ENCODE measurements at regions not wholly inside any gene's neighbourhood (a gene's known extent, or its start where the extent isn't known, plus 50 kb on each side); places are given as distances from the start of the nearest gene placed in this dataset.

- TF ChIP-seq CTCF (IDR thresholded peaks at IDR 0.05; ENCODE audit: unreplicated experiment): no peak
- Mint-ChIP-seq H3K36me3 (no peaks in the 10 kb centered on the region), H3K4me1 (peaks cover 26% of the 10 kb centered on the region), H3K9me3 (no peaks in the 10 kb centered on the region), H3K27ac (no peak overlapping the region), H3K27me3 (ENCODE audit: low read depth) (peaks cover 3% of the 10 kb centered on the region), H3K4me3 (no peak overlapping the region)
- DNase-seq (ENCODE audit: low spot score in 2 of 2, unreplicated experiment in 2 of 2): no peak
These were observed 193.4 kb upstream of the HES1 start for GRCh38 chr3:193942516-193943055.

- Mint-ChIP-seq H3K9me3 (no peaks in the 10 kb centered on the region), H3K27me3 (ENCODE audit: low read depth) (peaks cover 3% of the 10 kb centered on the region), H3K36me3 (no peaks in the 10 kb centered on the region), H3K4me3 (no peak overlapping the region), H3K27ac (no peak overlapping the region), H3K4me1 (peaks cover 28% of the 10 kb centered on the region)
- DNase-seq (ENCODE audit: low spot score in 2 of 2, unreplicated experiment in 2 of 2): no peak
- TF ChIP-seq CTCF (IDR thresholded peaks at IDR 0.05; ENCODE audit: unreplicated experiment): no peak
These were observed 192.7 kb upstream of the HES1 start for GRCh38 chr3:193943200-193943599.

GRCh38 chr3:193943851-193944517, 192.0 kb upstream of the HES1 start:
- Mint-ChIP-seq H3K4me3 (no peak overlapping the region), H3K36me3 (no peaks in the 10 kb centered on the region), H3K4me1 (peaks cover 28% of the 10 kb centered on the region), H3K27me3 (ENCODE audit: low read depth) (peaks cover 3% of the 10 kb centered on the region), H3K27ac (no peak overlapping the region), H3K9me3 (no peaks in the 10 kb centered on the region)
- no peak for TF ChIP-seq CTCF (IDR thresholded peaks at IDR 0.05; ENCODE audit: unreplicated experiment)
- no peak for DNase-seq (ENCODE audit: low spot score in 2 of 2, unreplicated experiment in 2 of 2)

- no peak for DNase-seq (ENCODE audit: low spot score in 2 of 2, unreplicated experiment in 2 of 2)
- H3K4me3 Mint-ChIP-seq: no peak overlapping the region
- no peak for TF ChIP-seq CTCF (IDR thresholded peaks at IDR 0.05; ENCODE audit: unreplicated experiment)
- no peaks in the 10 kb centered on the region for H3K9me3 Mint-ChIP-seq
- H3K36me3 Mint-ChIP-seq: no peaks in the 10 kb centered on the region
- H3K27ac Mint-ChIP-seq: no peak overlapping the region
- H3K4me1 Mint-ChIP-seq: peaks cover 28% of the 10 kb centered on the region
- H3K27me3 Mint-ChIP-seq (ENCODE audit: low read depth): peaks cover 3% of the 10 kb centered on the region
These were observed 191.4 kb upstream of the HES1 start for GRCh38 chr3:193944518-193944884.

GRCh38 chr3:193945143-193945542, 190.8 kb upstream of the HES1 start:
- Mint-ChIP-seq H3K27ac (no peak overlapping the region), H3K9me3 (no peaks in the 10 kb centered on the region), H3K4me3 (no peak overlapping the region), H3K4me1 (peaks cover 28% of the 10 kb centered on the region), H3K27me3 (ENCODE audit: low read depth) (peaks cover 3% of the 10 kb centered on the region), H3K36me3 (no peaks in the 10 kb centered on the region)
- no peak for TF ChIP-seq CTCF (IDR thresholded peaks at IDR 0.05; ENCODE audit: unreplicated experiment)
- no peak for DNase-seq (ENCODE audit: low spot score in 2 of 2, unreplicated experiment in 2 of 2)
